Transverse colon (tissue), 3 donors: ENCODE measurements at regions not wholly inside any gene's neighbourhood (a gene's known extent, or its start where the extent isn't known, plus 50 kb on each side); places are given as distances from the start of the nearest gene placed in this dataset.

Experiments
- CTCF ChIP-seq, 5 experiments: fragments of 200-600 bp in 3 of 5; fragments of 450-650 bp in 2 of 5; sonication (generic) in 3 of 5; IDR thresholded peaks; 1 replicate in 2 of 5; 2 replicates in 3 of 5; pipeline ENCODE4 v1.5.1; 2016 to 2017; ENCODE audit warnings: antibody characterized with exemption in 5 of 5, inconsistent platforms in 3 of 5, mild to moderate bottlenecking in 2 of 5, moderate library complexity in 1 of 5
- POLR2A ChIP-seq: fragments of 450-650 bp; IDR thresholded peaks from one replicate; pipeline ENCODE4 v1.6.1; 2016; ENCODE audit warnings: antibody characterized with exemption, mild to moderate bottlenecking, moderate library complexity

GRCh38 chr3:13242364-13242737 is 169.1 kb upstream of the IQSEC1 start:
- no peak for TF ChIP-seq CTCF (IDR thresholded peaks at IDR 0.05)
- TF ChIP-seq POLR2A = no peak
